NCI-H446 (cell line): ENCODE measurements at regions not wholly inside any gene's neighbourhood (a gene's known extent, or its start where the extent isn't known, plus 50 kb on each side); places are given as distances from the start of the nearest gene placed in this dataset.
"Not testable (repeated sequence)": the region's sequence is repeated elsewhere in the genome, so short reads cannot be mapped to it uniquely, and the experiment has no call there.

Source experiments
- DNase-seq, 2 experiments: peaks; one replicate each; lab custom pipeline; 2025; lab: John Stamatoyannopoulos, UW

GRCh38 chr6:112651239-112651638 is 304.1 kb downstream of the RFPL4B start:
- no peak for DNase-seq

- no peak for DNase-seq
Measured at GRCh38 chr6:112659912-112660311, 312.8 kb downstream of the RFPL4B start.

- DNase-seq: no peak
Measured at GRCh38 chr6:112660626-112661025, 313.5 kb downstream of the RFPL4B start.

GRCh38 chr6:112663698-112664097 is 316.6 kb downstream of the RFPL4B start:
- DNase-seq: no peak

GRCh38 chr6:112665114-112665513 is 318.0 kb downstream of the RFPL4B start:
- DNase-seq: no peak

- no peak for DNase-seq
Measured at GRCh38 chr6:112665815-112666214, 318.7 kb downstream of the RFPL4B start.

GRCh38 chr6:112667427-112667826 is 320.3 kb downstream of the RFPL4B start:
- no peak for DNase-seq

GRCh38 chr6:112680091-112680490 is 333.0 kb downstream of the RFPL4B start:
- DNase-seq: no peak

GRCh38 chr6:112682071-112682470 is 334.9 kb downstream of the RFPL4B start:
- DNase-seq: no peak

GRCh38 chr6:112683106-112683505 is 336.0 kb downstream of the RFPL4B start:
- DNase-seq: no peak

- DNase-seq: no peak
Measured at GRCh38 chr6:112683926-112684325, 336.8 kb downstream of the RFPL4B start.

- not testable (repeated sequence) for DNase-seq
Measured at GRCh38 chr6:112685521-112686220, 338.5 kb downstream of the RFPL4B start.

GRCh38 chr6:112688487-112689165 is 341.5 kb downstream of the RFPL4B start:
- not testable (repeated sequence) for DNase-seq

- not testable (repeated sequence) for DNase-seq
Measured at GRCh38 chr6:112689183-112689858, 342.2 kb downstream of the RFPL4B start.

GRCh38 chr6:112690497-112691202 is 343.5 kb downstream of the RFPL4B start:
- DNase-seq: no peak

GRCh38 chr6:112691289-112691688 is 344.2 kb downstream of the RFPL4B start:
- peak in 1 of 2 experiments; percentile 3 for DNase-seq

GRCh38 chr6:112695001-112695400 is 347.9 kb downstream of the RFPL4B start:
- DNase-seq: no peak

GRCh38 chr6:112697265-112697664 is 350.1 kb downstream of the RFPL4B start:
- no peak for DNase-seq

- peak; percentile 25 to 65 for DNase-seq
Measured at GRCh38 chr6:112701201-112701600, 354.1 kb downstream of the RFPL4B start.

GRCh38 chr6:112710710-112711109 is 363.6 kb downstream of the RFPL4B start:
- no peak for DNase-seq

GRCh38 chr6:112713402-112713801 is 366.3 kb downstream of the RFPL4B start:
- DNase-seq: no peak

- DNase-seq: no peak
Measured at GRCh38 chr6:112717401-112717800, 370.3 kb downstream of the RFPL4B start.
